HG03175 (cell line): ENCODE measurements at regions not wholly inside any gene's neighbourhood (a gene's known extent, or its start where the extent isn't known, plus 50 kb on each side); places are given as distances from the start of the nearest gene placed in this dataset.

ENCODE experiments used
- ATAC-seq: cut with Tn5 transposase; IDR thresholded peaks from one replicate; pipeline ENCODE4 v1.9.1; 2021; ENCODE audit warnings: mild to moderate bottlenecking, moderate library complexity; ENCODE audit not compliant: unreplicated experiment

DNA sequence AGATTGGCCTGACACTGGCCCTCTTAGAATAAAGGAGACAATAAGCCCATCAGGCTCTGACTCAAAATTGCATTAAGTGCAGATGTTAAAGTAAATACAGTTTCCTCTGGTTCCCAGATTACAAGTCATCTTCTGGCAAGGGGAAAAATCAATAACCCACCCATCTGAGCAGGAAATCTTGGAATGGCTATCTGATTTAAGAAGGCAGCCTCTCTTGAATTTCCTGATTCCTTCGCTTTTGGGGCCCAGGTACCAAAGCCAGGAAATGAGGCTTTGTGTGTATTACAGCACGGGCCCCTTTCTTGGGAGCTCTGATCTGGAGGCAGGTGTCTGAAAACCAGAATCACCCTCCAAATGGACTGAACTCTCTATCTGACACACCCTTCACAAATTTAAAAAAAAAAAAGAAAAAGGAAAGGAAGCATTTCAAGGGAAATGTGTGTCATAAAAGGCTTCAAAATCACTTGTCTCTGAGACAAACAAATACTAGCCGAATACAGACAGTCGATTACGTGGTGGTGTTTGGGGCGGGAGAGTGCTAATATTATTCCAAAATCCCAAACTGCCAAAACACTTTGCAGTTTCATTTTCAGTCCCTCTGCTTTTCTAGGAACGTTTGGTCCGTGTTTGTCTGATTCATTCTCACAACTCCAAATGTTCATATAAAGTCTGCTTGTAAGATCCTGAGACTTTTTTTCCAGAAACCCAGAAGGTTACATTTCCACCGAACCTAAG is 240.9 kb upstream of the CAMK1G start:
- no peak for ATAC-seq

DNA sequence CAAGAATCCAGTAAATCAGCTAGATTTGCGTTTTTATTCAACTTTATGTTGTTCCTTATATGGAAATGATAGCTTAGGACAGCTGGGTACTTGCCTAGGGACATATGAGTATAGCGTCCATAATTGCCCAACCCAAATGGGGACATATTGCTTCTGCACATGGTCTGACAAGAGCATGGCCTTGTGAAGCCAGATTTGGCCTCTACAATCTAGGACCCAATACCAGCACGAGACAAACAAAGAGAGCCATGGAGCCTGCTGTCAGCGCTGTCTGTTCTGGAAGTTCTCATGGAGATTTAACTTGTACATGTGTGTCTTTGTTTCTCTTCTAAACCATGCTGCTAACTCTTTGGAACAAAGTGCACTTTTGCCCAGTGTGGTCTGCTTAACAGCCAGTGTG is 240.0 kb upstream of the CAMK1G start:
- ATAC-seq = no peak

DNA sequence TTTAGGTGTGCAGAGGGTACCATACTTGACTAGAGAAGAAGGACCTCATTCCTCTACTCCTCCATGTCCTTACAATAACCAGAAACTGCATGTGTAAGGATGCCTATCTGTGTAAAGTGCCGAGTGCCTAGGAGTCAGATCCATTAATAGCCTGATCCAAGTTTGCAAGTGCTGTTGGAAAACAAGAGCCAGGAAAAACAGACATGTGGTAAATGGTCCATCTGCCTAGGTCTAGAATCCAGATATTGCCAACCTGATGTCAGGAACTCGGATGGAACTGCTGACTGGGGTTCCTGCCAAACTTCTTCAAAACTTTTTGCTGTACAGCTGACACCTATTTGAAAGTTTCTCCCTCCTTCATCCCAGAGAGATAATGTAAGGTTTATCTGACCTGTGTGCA is 239.4 kb upstream of the CAMK1G start:
- no peak for ATAC-seq

DNA sequence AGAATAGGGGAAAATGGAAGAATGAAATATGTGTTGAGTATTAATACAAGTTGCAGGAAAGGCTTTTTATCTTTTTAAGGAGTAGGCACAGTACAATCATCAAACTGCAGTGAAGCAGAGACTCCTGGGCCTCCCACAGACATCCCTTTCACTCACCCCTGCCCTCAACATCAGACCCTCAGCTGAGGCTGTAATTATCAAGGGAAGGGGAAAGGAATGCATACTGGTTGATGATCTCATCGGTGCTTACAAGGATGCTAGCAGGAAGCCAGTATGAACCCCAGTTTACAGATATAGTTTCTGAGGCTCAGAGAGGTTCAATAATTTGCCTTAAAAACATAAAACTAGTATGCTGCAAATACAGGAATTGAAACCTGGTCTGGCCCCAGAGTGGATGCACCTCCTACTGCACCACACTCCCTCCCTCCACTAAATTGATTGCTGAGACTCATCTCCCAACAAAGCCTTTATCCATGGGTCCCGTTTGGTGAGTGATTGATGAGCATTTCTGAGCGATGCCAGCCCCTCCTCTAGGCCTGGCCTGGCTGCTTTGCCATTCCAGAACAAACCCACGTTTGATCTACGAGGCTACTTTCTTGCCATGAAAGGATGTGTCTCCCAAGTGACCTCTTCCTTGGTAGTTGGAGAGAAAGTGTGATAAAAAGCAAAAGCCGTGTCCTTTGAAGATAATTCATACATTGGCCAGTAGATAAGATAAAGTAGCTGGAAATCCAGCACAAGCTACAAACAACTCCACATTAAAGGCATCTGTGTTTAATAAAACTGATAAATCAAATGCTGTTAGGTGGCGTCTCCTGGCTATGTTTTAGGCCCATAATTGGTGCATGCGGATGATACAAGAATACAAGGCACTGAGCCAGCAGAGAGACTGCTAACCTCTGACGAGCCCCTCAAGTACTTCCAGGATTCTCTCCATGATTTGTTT is 233.9 kb upstream of the CAMK1G start:
- ATAC-seq = peak; percentile 43

DNA sequence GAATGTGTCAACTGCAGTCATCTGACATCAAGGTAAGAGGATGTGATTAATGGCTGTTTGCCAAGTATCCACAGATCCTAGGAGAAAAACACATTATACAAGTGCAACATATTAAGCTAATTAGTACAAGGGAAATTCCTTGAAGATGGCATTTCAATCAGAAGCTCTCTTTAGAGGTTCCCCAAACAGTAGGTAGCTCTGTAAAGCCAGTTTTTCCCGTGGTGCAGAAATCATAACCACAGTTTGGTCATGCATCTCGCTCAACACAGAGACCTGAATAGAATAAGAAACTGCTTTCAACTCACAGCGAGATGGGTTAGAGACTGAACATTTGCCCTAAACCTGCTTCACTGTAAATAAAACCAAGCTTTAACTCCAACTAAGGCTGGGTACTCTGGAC is 230.5 kb upstream of the CAMK1G start:
- no peak for ATAC-seq

DNA sequence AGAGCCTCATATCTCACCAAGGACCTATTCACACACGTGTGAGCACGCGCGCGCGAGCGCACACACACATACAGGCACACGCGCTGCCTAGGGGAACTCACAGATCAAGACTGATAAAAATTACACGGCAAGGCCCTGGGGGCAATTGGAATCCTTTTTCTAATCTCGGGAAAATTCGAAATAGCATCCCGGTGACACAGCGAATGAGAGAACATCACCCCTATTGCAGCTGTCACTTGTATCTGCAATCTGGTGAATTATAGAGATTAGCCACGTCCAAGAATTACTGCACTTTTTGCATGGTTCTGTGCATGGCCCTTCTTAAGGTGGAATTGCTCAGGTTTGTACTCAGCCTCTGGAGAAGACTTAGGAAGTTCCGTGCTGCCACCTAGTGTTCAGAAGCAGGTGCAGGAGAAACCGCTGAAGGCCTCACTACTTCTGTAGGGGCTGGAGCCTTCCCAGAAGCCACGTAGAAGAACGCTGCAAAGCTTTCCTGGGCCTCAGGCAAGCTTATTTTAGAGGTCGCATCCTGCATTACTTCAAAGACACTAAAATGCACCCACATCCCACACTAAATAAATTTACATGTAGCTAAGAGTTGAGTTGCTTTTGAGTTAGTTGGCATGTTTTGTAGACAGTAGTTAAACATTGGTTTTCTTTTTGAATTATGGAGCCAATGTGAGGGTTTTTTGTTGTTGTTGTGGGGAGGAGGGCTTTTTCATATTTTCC is 229.2 kb upstream of the CAMK1G start:
- ATAC-seq = peak; percentile 75

DNA sequence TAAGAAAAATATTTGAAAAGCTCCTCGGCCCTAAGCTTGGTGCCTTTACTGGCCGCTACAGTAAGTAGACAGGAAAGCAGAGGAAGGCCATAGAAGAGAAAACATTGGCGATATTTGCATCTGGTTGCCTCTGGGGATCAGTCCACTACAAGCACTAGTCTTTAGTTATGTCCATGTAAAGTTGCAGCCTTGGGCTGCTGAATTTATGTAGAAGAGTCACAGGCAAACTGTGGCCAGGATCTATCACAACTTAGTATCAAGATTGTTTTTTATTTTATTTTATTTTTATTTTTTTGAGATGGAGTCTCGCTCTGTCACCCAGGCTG is 228.7 kb upstream of the CAMK1G start:
- ATAC-seq = no peak

DNA sequence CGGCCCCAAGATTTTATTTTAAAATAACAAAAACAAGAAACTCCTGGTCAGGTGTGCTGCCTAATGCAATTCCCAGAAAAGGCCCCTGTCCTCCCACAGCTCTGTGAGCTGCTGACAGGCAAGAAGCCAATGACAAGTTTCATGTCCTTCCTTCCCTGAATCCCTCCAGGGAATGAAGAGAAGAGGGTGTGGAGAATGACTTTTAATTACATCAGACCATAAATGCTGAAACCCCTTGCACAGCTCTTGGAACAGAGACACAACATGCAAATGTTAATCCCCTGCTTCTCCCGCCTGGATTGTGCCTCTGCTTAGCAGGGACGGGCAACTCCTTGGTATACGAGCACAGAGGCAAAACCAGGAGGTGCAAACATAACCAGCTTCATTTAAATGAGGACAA is 228.1 kb upstream of the CAMK1G start:
- ATAC-seq = no peak

DNA sequence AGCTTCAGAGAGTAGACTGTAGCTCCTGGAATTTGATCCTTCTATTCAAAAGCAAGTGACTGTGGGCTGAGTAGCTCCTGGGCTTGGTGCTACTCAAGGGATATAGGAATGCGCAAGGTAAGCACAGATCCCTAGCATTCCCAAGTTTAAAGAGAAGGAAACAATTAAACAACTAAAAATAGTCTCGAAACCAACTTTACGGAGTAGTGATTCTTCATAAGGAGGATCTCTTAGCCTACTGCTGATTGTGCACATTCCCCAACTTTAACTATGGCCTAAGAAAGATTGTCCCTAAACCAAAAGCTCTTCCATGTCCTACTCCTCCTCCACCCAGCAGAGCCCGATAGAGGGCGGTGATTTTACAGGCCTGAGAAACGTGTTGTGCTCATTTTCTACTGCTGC is 226.5 kb upstream of the CAMK1G start:
- ATAC-seq = no peak

DNA sequence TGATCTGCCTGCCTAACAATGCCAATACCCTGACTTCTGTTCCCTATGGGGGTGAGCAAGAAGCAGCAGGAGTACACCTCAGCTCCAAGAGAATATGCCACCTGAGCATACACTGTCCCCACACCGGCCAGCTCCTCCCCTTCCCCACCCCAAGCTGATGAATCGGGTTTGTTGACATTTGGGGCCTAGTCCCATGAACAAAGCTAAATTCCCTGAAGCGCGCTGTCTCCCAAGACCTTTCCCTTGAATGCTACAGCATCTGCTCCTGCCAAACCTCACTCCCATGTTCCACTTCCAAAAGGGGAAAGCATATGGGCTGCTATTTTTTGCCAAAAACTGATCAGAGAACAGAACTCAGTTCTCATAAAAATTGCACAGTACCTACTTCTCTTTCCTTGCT is 220.4 kb upstream of the CAMK1G start:
- ATAC-seq = no peak

DNA sequence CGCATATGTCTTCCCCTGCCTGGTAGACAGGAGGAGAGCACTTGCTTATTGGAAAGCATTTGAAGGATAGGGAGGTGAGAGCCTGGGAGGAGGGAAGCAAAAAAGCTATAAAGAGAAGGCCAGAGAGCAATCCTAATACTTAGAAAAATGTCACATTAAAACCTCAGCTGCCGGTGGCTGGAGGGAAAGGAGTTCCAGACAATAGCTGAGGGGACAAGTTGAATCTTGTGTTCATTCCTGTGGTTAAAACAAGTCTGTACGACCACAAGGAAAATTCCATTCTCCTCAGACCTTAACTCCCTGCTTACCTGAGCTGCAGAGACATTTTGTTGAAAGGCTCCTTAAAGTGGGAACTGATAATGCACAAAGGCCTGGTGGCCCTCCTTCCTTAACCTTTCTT is 218.8 kb upstream of the CAMK1G start:
- no peak for ATAC-seq

DNA sequence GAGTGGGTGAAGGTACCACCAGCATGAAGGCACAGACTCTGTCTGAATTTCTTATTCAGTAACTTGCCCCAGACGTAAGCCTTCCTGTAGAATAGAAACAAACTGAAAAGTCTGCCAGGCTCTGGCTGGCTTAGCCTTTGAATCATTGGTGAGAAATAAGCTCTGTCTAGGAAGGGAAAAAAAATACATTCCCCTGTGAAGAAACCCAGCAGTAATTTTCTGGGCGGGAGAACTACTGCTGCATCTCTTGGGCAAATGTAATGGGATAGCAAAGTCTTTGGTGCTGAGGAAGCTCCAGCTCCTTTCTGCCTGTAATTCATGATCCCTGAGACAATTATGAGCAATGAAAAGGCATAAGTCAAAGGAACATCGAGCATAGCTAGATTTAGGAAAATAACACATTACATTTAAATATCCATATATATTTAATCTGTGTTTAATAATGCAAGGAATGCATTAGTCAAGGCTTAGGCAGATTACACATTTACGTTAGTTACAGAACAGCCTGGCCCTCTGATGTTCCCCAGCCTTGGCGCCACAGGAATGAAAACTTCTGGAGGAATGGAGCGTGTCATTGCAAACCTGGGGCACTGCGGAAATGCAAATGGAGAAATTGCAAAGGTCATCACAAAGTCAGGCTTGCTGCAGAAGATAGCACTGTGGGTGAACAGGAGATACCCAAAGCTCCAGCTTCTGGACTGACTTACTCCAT is 216.3 kb upstream of the CAMK1G start:
- no peak for ATAC-seq

DNA sequence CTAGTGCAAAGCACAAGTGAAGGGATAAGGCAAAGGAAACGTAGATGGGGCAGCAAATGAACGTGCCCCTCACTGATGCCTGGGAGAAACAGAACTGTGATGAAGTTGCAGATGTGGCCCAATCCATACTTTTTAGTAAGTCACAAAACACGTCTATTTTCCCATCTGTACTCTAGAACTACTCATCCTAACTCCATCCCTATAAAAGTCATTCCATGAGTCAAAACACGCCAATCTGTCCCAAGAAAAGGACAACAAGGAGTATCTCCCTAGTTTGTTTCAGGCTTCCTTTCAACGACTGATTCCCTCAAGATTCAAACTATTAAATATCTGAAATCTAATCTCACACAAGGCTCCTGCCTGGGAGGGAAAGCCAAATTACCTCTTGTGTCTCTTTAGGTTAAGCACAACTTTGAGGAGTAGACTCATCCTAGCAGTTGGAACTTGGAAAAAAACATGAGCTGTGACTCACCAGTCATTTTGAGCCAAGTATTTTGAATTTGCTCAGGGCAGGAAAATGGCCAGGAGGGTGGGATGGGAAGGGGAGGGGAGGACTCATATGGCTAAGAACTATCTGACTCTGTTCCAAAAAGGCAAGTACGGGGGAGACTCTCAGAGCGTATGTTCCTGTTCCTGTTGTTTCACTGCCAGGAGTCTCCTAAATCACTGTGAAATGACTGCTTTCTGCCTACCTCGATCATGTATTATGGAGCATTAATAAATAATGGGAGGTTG is 214.5 kb upstream of the CAMK1G start:
- ATAC-seq = no peak

DNA sequence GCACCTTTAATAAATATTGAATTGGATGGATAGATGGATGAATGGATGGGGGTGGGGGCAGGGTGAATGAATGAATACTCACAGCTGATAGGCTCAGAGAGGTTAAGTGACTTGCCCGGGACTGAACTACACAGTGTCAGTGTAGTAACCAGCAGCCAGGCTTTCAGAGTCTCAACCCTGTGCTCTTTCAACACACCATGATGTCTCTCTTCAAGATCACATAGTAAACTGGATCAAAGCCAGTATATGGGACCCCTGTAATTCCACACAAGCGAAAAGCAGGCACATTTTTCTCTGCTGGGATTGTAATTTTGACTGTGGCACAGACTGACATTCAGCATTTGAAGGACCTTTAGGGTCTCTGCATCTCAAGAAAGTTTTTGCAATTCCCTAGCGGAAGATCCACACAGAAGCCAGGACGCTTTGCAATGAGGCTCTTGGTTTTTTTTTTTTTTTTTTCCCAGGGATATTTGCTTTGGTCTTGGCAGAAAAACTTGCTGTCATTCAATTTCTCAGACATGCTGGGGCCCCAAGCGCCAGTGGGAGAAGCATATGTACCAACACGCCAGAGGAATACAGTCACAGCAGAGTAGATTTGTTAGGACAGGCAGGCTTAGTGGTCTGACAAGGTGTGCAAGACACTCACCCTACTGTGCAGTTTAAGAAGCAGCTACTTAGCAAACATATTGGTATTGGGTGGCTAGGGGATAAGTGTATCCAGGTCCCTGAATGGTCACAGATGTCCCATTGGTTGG is 213.1 kb upstream of the CAMK1G start:
- ATAC-seq = no peak

DNA sequence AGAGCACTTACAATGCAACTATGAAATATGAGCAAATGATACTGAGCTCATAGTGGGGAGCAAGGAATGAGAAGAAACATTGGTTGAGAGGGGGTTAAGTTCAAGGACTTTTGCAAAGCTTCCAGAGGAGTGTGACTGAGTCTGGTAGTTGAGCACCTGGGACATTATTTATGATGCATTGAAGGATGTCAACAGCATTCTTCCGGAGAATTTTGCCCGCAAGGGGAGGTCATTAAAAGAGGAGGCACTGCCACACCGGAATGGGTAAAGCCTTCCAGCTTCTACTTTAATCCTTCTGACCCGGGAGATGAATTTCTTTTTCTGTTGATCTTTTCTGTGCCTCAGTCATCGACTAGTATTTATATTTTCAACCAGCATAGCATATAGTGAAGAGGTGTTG is 208.4 kb upstream of the CAMK1G start:
- no peak for ATAC-seq

DNA sequence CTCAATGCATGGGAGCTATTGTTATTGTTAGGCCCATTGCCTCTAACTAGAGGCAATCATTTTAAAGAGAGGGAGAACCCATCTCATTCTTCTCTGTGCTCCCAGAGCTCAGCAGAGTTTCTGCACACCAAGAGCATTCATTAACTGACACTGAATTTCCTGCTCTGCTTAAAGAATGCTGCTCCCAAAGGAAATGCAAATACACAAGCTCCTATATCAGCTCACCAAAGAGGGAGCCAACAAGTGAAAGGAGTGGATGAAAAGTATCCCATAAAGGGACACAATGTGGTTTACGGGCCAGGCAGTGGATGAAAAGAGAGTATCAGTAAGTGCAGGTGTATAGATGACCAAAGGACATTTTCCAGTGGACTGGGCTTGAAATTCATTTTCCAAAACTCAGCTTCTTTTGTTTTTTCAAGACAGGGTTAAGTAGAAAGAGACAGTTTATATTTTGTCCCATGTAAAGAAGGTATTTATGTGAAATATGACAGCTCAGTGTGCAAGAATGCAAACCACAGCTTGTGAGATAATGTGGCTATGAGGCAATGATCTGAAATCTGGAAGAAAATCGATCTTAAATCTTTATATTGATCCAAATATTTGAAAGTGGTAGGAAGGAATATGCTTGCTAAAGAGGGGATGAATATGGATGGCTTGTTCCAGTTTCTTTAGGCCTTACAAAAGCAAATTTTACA is 207.7 kb upstream of the CAMK1G start:
- ATAC-seq = no peak

DNA sequence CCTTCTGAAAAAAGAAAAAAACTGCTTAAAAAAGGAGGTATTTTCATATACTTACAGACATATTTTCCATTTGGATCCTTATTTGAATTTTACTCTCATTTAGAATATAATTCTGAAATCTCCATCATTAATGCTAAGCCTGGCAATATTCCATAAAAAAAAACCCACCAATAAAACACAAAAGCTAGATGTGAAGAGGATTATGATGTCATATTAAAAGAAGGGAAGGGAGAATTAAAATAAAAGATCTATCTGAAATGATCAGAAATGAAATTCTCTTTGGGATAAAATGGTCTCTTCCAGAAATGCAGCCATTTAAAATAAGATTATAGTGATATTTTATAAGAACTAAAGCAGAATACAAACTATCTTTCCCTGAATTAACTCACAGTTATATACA is 206.7 kb upstream of the CAMK1G start:
- no peak for ATAC-seq

DNA sequence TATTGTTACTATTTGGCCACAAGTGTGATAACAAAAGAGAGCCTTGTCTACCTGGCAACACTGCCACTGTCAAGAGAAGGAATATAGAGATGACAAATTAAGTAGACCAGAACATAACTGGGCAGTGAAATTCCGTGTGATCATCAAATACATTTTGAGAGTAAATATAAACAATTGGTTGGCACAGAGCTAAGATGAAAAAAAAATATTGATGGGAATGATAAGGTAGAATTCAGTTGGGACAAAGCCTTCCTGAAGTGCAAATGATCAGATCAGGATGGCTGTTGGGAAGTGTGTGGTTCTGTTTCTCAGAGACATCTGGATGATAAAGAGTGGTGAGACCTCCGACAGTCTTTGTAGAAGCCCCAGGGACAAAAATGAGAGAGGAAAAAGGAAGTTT is 205.5 kb upstream of the CAMK1G start:
- no peak for ATAC-seq

DNA sequence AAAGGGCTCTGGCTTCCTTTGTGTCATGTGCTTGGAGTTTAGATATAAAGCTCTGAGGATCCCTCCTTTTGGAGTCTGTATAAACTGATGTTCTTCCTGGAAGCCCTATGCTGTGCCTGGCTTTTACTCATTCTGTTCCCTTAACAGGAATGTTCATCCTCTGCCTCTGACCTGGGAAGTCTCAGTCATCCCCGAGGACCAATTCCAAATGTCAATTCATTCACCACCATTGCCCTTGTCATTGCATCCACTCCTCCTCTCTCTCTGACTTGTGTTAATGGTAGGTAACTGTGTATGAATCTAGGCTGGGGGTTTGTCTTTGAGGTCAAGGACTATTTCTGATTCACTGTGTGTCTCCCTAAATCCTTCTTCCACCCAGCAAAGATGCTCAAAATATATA is 204.2 kb upstream of the CAMK1G start:
- ATAC-seq = no peak
